ENCODE measurements at regions not wholly inside any gene's neighbourhood (a gene's known extent, or its start where the extent isn't known, plus 50 kb on each side); places are given as distances from the start of the nearest gene placed in this dataset.
"Not testable (repeated sequence)": the region's sequence is repeated elsewhere in the genome, so short reads cannot be mapped to it uniquely, and the experiment has no call there.

GRCh38 chr2:208939852-208940251 is 484.0 kb upstream of the MAP2 start:
- DNase-seq, result no peak

- no peak for DNase-seq
Measured at GRCh38 chr2:208945719-208946256, 478.1 kb upstream of the MAP2 start.

- DNase-seq, result no peak
Measured at GRCh38 chr2:208948073-208948472, 475.8 kb upstream of the MAP2 start.

- no peak for DNase-seq
Measured at GRCh38 chr2:208970070-208970469, 453.8 kb upstream of the MAP2 start.

GRCh38 chr2:208977582-208977981 is 446.3 kb upstream of the MAP2 start:
- DNase-seq, result no peak

- DNase-seq, result no peak
Measured at GRCh38 chr2:208978946-208979345, 444.9 kb upstream of the MAP2 start.

GRCh38 chr2:208980321-208980720 is 443.5 kb upstream of the MAP2 start:
- DNase-seq, result no peak

GRCh38 chr2:208982831-208983230 is 441.0 kb upstream of the MAP2 start:
- no peak for DNase-seq

GRCh38 chr2:208983486-208983885 is 440.4 kb upstream of the MAP2 start:
- DNase-seq, result no peak

GRCh38 chr2:208984376-208985090 is 439.3 kb upstream of the MAP2 start:
- DNase-seq, result no peak

- no peak for DNase-seq
Measured at GRCh38 chr2:208985644-208986043, 438.2 kb upstream of the MAP2 start.

GRCh38 chr2:208990716-208991115 is 433.1 kb upstream of the MAP2 start:
- no peak for DNase-seq

- no peak for DNase-seq
Measured at GRCh38 chr2:208999911-209000310, 423.9 kb upstream of the MAP2 start.

GRCh38 chr2:209002054-209002453 is 421.8 kb upstream of the MAP2 start:
- DNase-seq, result no peak

- no peak for DNase-seq
Measured at GRCh38 chr2:209005371-209005770, 418.5 kb upstream of the MAP2 start.

- DNase-seq, result no peak
Measured at GRCh38 chr2:209008636-209009287, 415.1 kb upstream of the MAP2 start.

GRCh38 chr2:209018633-209019032 is 405.2 kb upstream of the MAP2 start:
- not testable (repeated sequence) for DNase-seq

- no peak for DNase-seq
Measured at GRCh38 chr2:209029249-209029648, 394.6 kb upstream of the MAP2 start.

GRCh38 chr2:209044307-209044706 is 379.5 kb upstream of the MAP2 start:
- no peak for DNase-seq

GRCh38 chr2:209046163-209046562 is 377.7 kb upstream of the MAP2 start:
- DNase-seq, result no peak

- DNase-seq, result no peak
Measured at GRCh38 chr2:209049608-209050007, 374.2 kb upstream of the MAP2 start.

- DNase-seq, result no peak
Measured at GRCh38 chr2:209062210-209062609, 361.6 kb upstream of the MAP2 start.

GRCh38 chr2:209070262-209070661 is 353.6 kb upstream of the MAP2 start:
- no peak for DNase-seq

GRCh38 chr2:209073151-209073550 is 350.7 kb upstream of the MAP2 start:
- DNase-seq, result no peak

- no peak for DNase-seq
Measured at GRCh38 chr2:209074711-209075110, 349.1 kb upstream of the MAP2 start.
